Neural crest cell (in vitro differentiated cells): ENCODE measurements at regions not wholly inside any gene's neighbourhood (a gene's known extent, or its start where the extent isn't known, plus 50 kb on each side); places are given as distances from the start of the nearest gene placed in this dataset.

Experiments used
- DNase-seq: peaks from one replicate; pipeline ENCODE4 v3.0.0; 2021; ENCODE audit warnings: low read depth, mixed read lengths, low spot score
- H3K27ac Mint-ChIP-seq: one replicate; pipeline ENCODE4 v1.8.0; 2021; ENCODE audit warnings: mild to moderate bottlenecking, mixed read lengths; ENCODE audit not compliant: unreplicated experiment
- H3K27me3 Mint-ChIP-seq: 2 replicates; pipeline ENCODE4 v1.8.0; 2021; ENCODE audit warnings: low read depth, mild to moderate bottlenecking, mixed read lengths
- H3K36me3 Mint-ChIP-seq: 2 replicates; pipeline ENCODE4 v1.8.0; 2021; ENCODE audit warnings: low read depth, mild to moderate bottlenecking, mixed read lengths
- H3K4me1 Mint-ChIP-seq: 2 replicates; pipeline ENCODE4 v1.8.0; 2021; ENCODE audit warnings: mixed read lengths
- H3K4me3 Mint-ChIP-seq: one replicate; pipeline ENCODE4 v1.8.0; 2021; ENCODE audit warnings: mild to moderate bottlenecking, mixed read lengths
- H3K9me3 Mint-ChIP-seq: 2 replicates; pipeline ENCODE4 v1.8.0; 2021; ENCODE audit warnings: mixed read lengths
- CTCF ChIP-seq: fragments of 200-600 bp; sonication (generic); conservative IDR thresholded peaks from 2 replicates; pipeline ENCODE4 v1.5.0; 2021; ENCODE audit warnings: antibody characterized with exemption, mild to moderate bottlenecking

- no peak for TF ChIP-seq CTCF
- no peak for DNase-seq
- Mint-ChIP-seq H3K27ac (no peak overlapping the region), H3K36me3 (no peaks in the 10 kb centered on the region), H3K9me3 (no peaks in the 10 kb centered on the region), H3K4me3 (no peak overlapping the region), H3K27me3 (no peaks in the 10 kb centered on the region), H3K4me1 (no peaks in the 10 kb centered on the region)
Measured at GRCh38 chr6:92770540-92770939, 648.8 kb downstream of the EPHA7 start.

GRCh38 chr6:92767101-92767500 lies 652.3 kb downstream of the EPHA7 start:
- no peaks in the 10 kb centered on the region for H3K9me3 Mint-ChIP-seq
- H3K36me3 Mint-ChIP-seq = no peaks in the 10 kb centered on the region
- H3K4me1 Mint-ChIP-seq = peaks cover 16% of the 10 kb centered on the region
- H3K27ac Mint-ChIP-seq = no peak overlapping the region
- H3K4me3 Mint-ChIP-seq = no peak overlapping the region
- H3K27me3 Mint-ChIP-seq = no peaks in the 10 kb centered on the region
- DNase-seq = no peak
- TF ChIP-seq CTCF = no peak

GRCh38 chr6:92763680-92764079 lies 655.7 kb downstream of the EPHA7 start:
- TF ChIP-seq CTCF = no peak
- no peaks in the 10 kb centered on the region for H3K9me3 Mint-ChIP-seq
- no peaks in the 10 kb centered on the region for H3K27me3 Mint-ChIP-seq
- peaks cover 20% of the 10 kb centered on the region for H3K4me1 Mint-ChIP-seq
- H3K36me3 Mint-ChIP-seq = no peaks in the 10 kb centered on the region
- H3K27ac Mint-ChIP-seq = no peak overlapping the region
- DNase-seq = no peak
- H3K4me3 Mint-ChIP-seq = no peak overlapping the region

GRCh38 chr6:92763274-92763584 lies 656.1 kb downstream of the EPHA7 start:
- no peak for DNase-seq
- Mint-ChIP-seq H3K4me1 (peaks cover 20% of the 10 kb centered on the region), H3K27ac (no peak overlapping the region), H3K36me3 (no peaks in the 10 kb centered on the region), H3K27me3 (no peaks in the 10 kb centered on the region), H3K4me3 (no peak overlapping the region), H3K9me3 (no peaks in the 10 kb centered on the region)
- no peak for TF ChIP-seq CTCF

GRCh38 chr6:92762443-92763273 lies 656.7 kb downstream of the EPHA7 start:
- DNase-seq = no peak
- Mint-ChIP-seq H3K27ac (no peak overlapping the region), H3K27me3 (no peaks in the 10 kb centered on the region)

More at GRCh38 chr6:92762443-92763273, 656.7 kb downstream of the EPHA7 start:
- Mint-ChIP-seq H3K36me3 (no peaks in the 10 kb centered on the region), H3K9me3 (no peaks in the 10 kb centered on the region), H3K4me3 (no peak overlapping the region), H3K4me1 (peaks cover 20% of the 10 kb centered on the region)
- no peak for TF ChIP-seq CTCF
